HepG2 (cell line): ENCODE measurements at regions not wholly inside any gene's neighbourhood (a gene's known extent, or its start where the extent isn't known, plus 50 kb on each side); places are given as distances from the start of the nearest gene placed in this dataset.

ENCODE experiments used
- ATAC-seq: fragments of 200-7000 bp; cut with Tn5 transposase; 3 replicates; pipeline ENCODE4 v1.9.1; 2020; ENCODE audit warnings: mild to moderate bottlenecking, moderate library complexity
- BruUV-seq: library from RNA; stranded (reverse); fragments of 400-500 nt; replicated peaks from 2 replicates; lab custom pipeline; 2021; lab: Mats Ljungman, UMichigan
- CTCF ChIA-PET: fragments of 300-600 bp; formaldehyde crosslinking; extraction: SDS; loops from one replicate; lab custom pipeline; 2021; ENCODE audit warnings: low total read pairs, inconsistent platforms, low intra/inter-chr PET ratio; lab: Yijun Ruan, JAX
- POLR2A ChIA-PET: fragments of 350-600 bp; sonication (Branson Sonifier 250); formaldehyde crosslinking; loops from one replicate; lab custom pipeline; 2020; ENCODE audit warnings: antibody characterized with exemption, inconsistent platforms; lab: Yijun Ruan, JAX
- DNase-seq: peaks from one replicate; pipeline ENCODE4 v3.0.0-alpha.2; 2015; ENCODE audit warnings: low spot score
- FAIRE-seq: peaks from 3 replicates; lab custom pipeline; 2011; peaks lifted over from hg19 to GRCh38; lab: Jason Lieb, UNC
- H2AFZ ChIP-seq: one replicate; pipeline ENCODE4 v1.6.1; 2011; ENCODE audit warnings: low read length, inconsistent platforms
- H3K27ac ChIP-seq: fragments of 300-600 bp; 3 replicates; pipeline ENCODE4 v1.8.0; 2011; ENCODE audit warnings: mixed run types, mild to moderate bottlenecking, mixed read lengths, low read length, inconsistent platforms; ENCODE audit not compliant: insufficient read depth; ENCODE audit errors: extremely low read length
- H3K27me3 ChIP-seq, 2 experiments: fragments of 200-600 bp in 1 of 2; 2 replicates in 1 of 2; 3 replicates in 1 of 2; pipeline versions ENCODE4 v1.6.0 to v1.8.0; 2011; ENCODE audit warnings: low read length in 2 of 2, mild to moderate bottlenecking in 2 of 2, moderate library complexity in 2 of 2, inconsistent platforms in 1 of 2; ENCODE audit not compliant: insufficient read depth in 2 of 2, control insufficient read depth in 1 of 2
- H3K36me3 ChIP-seq, 2 experiments: fragments of 200-600 bp in 1 of 2; replicated peaks in 1 of 2; 2 replicates in 1 of 2; 3 replicates in 1 of 2; pipeline versions ENCODE4 v1.5.1 to v1.8.0; 2011; ENCODE audit warnings: low read length in 2 of 2, inconsistent platforms in 1 of 2; ENCODE audit not compliant: insufficient read depth in 2 of 2, control insufficient read depth in 1 of 2
- H3K4me1 ChIP-seq: 2 replicates; pipeline ENCODE4 v1.5.1; 2012; ENCODE audit warnings: low read length, inconsistent platforms; ENCODE audit not compliant: insufficient read depth
- H3K4me2 ChIP-seq: 2 replicates; pipeline ENCODE4 v1.6.0; 2011; ENCODE audit warnings: low read depth, low read length, inconsistent platforms
- H3K4me3 ChIP-seq, 3 experiments: fragments of 200-600 bp in 1 of 3; sonication (generic), shearing (Covaris generic) in 1 of 3; replicated peaks in 1 of 3; 2 replicates each; pipeline ENCODE4 v1.5.1; 2011 to 2016; ENCODE audit warnings: low read length in 3 of 3, inconsistent platforms in 2 of 3, low read depth in 2 of 3, mild to moderate bottlenecking in 2 of 3, control low read depth in 1 of 3, mixed read lengths in 1 of 3; ENCODE audit not compliant: insufficient read depth in 1 of 3
- H3K79me2 ChIP-seq: one replicate; pipeline ENCODE4 v1.6.1; 2011; ENCODE audit warnings: low read length, inconsistent platforms; ENCODE audit not compliant: insufficient read depth
- H3K9ac ChIP-seq: 2 replicates; pipeline ENCODE4 v1.6.0; 2011; ENCODE audit warnings: mild to moderate bottlenecking, low read depth, low read length, inconsistent platforms; ENCODE audit not compliant: insufficient read depth
- H3K9me3 ChIP-seq: 2 replicates; pipeline ENCODE4 v1.5.1; 2012; ENCODE audit warnings: mild to moderate bottlenecking, low read length
- H4K20me1 ChIP-seq: 2 replicates; pipeline ENCODE4 v1.6.0; 2011; ENCODE audit warnings: inconsistent platforms, mild to moderate bottlenecking, low read length, moderate library complexity; ENCODE audit not compliant: insufficient read depth
- CENPT ChIP-seq: sonication (generic); formaldehyde crosslinking; IDR thresholded peaks from 2 replicates; pipeline ENCODE4 v1.8.0; 2022; ENCODE audit warnings: low read depth, mild to moderate bottlenecking, moderate library complexity, missing genetic modification reagents
- MATR3 ChIP-seq: sonication (generic); formaldehyde crosslinking; IDR thresholded peaks from 2 replicates; pipeline ENCODE4 v1.4.0; 2020; ENCODE audit warnings: missing genetic modification reagents
- NFAT5 ChIP-seq: sonication (generic); formaldehyde crosslinking; IDR thresholded peaks from 2 replicates; pipeline ENCODE4 v1.4.0; 2020; ENCODE audit warnings: missing genetic modification reagents
- PHF5A ChIP-seq: IDR thresholded peaks from one replicate; pipeline ENCODE4 v1.6.1; 2018; ENCODE audit warnings: low read depth, missing genetic modification reagents; ENCODE audit not compliant: unreplicated experiment
- PHF8 ChIP-seq: sonication (generic); formaldehyde crosslinking; IDR thresholded peaks from 2 replicates; pipeline ENCODE4 v1.5.0; 2020; ENCODE audit warnings: missing genetic modification reagents
- RFXAP ChIP-seq: sonication (generic); formaldehyde crosslinking; IDR thresholded peaks from 2 replicates; pipeline ENCODE4 v1.4.0; 2020; ENCODE audit warnings: missing genetic modification reagents, borderline replicate concordance
- SMC3 ChIP-seq: IDR thresholded peaks from 2 replicates; pipeline ENCODE4 v1.6.1; 2011; ENCODE audit warnings: low read length, improper control_type of control experiment
- TRIM24 ChIP-seq: sonication (generic); formaldehyde crosslinking; IDR thresholded peaks from 2 replicates; pipeline ENCODE4 v1.8.0; 2022; ENCODE audit warnings: mild to moderate bottlenecking, missing genetic modification reagents
- ZNF225 ChIP-seq: sonication (generic); formaldehyde crosslinking; IDR thresholded peaks from 2 replicates; pipeline ENCODE4 v1.4.0; 2020; ENCODE audit warnings: mild to moderate bottlenecking, missing genetic modification reagents
- WGBS: methylation state at CpG from one replicate; pipeline ENCODE4 v1.1.6; 2017; ENCODE audit warnings: low lambda C conversion rate; 5-methylcytosine and 5-hydroxymethylcytosine counted together
- in situ Hi-C: cut with HindIII; loops from 2 replicates; pipeline ENCODE4 v1.10.0; 2017; ENCODE audit warnings: low pct_unique_long_range_greater_than_20kb; ENCODE audit not compliant: extremely low pct_ligation_motif_present
- intact Hi-C: fragments of 100-400 bp; cut with micrococcal nuclease; formaldehyde crosslinking; loops from one replicate; pipeline ENCODE4 v1.10.0; 2022; ENCODE audit not compliant: unreplicated experiment

DNA sequence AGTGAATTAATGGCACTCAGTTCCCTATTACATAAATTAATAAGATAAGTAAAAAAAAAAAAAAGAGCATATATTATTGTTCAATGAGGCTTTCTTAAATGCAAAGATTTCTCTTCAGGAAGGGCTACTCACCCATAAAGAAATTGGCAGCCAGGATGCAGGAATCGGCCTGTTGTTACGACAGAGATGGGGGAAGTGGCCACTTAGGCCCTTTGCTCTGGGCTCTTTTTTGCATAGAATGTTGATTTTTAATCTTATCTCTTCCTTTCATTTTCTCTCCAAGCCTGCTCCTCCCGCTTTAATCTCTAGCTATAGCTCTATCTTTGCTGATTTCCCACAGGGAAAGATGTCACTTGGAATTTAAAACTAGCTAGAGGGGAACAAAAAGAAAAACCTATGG is 391.8 kb upstream of the CRIM1 start (continued):
- TF ChIP-seq NFAT5 (no peak), ZNF225 (CRISPR knock-in tag) (no peak), SMC3 (no peak)
- TF ChIP-seq, all 625 proteins: peak for 0

DNA sequence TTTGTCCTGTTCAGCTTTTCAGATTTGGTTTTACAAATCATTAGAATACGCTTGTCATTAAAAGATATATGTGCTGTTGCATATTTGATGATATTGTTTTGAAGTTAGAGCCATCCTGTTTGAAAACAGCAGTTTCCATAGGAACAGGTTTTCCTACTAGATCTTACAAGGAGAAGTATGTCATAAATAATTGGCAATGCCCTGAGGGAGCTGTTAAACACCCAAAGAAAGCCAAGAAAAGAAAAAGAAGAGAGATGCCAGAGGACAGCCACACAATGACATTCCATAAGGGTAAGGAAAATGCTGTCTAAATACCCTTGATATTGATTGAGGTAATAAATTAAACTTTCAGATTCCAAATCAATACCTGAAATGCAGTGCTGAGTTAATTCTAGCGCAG is 392.2 kb upstream of the CRIM1 start:
- CTCF ChIA-PET, result no interaction called here
- ATAC-seq (no peak), FAIRE-seq (no peak), DNase-seq (no peak)
- Histone ChIP-seq H3K27me3 (no peaks in the 10 kb centered on the region), H3K36me3 (no peaks in the 10 kb centered on the region), H2AFZ (no peak overlapping the region), H3K4me1 (no peaks in the 10 kb centered on the region), H3K27ac (no peak overlapping the region), H4K20me1 (no peaks in the 10 kb centered on the region), H3K9ac (no peak overlapping the region), H3K79me2 (no peaks in the 10 kb centered on the region), H3K9me3 (no peaks in the 10 kb centered on the region), H3K4me3 (no peak overlapping the region), H3K4me2 (no peak overlapping the region)
- 2% methylated on average over 2 of the region's 2 CpGs for WGBS
- intact Hi-C loops (no loop called here), in situ Hi-C loops (no loop called here)
- no peak for TF ChIP-seq MATR3 (CRISPR knock-in tag)
- TF ChIP-seq PHF8 (CRISPR knock-in tag), result no peak
- TF ChIP-seq CENPT (CRISPR knock-in tag), result no peak
- TF ChIP-seq RFXAP (CRISPR knock-in tag), result no peak
- no peak for TF ChIP-seq TRIM24
- no peak for TF ChIP-seq PHF5A (CRISPR knock-in tag)
- POLR2A ChIA-PET, result no interaction called here
- BruUV-seq, result no TSS peak
